GM18511 (cell line): ENCODE measurements at regions not wholly inside any gene's neighbourhood (a gene's known extent, or its start where the extent isn't known, plus 50 kb on each side); places are given as distances from the start of the nearest gene placed in this dataset.
"Not testable (repeated sequence)": the region's sequence is repeated elsewhere in the genome, so short reads cannot be mapped to it uniquely, and the experiment has no call there.

ENCODE experiments used
- ATAC-seq: cut with Tn5 transposase; IDR thresholded peaks from one replicate; pipeline ENCODE4 v1.9.1; 2021; ENCODE audit warnings: mild to moderate bottlenecking, moderate library complexity; ENCODE audit not compliant: unreplicated experiment

GRCh38 chr7:23931633-23932032 is 221.6 kb downstream of the STK31 start:
- no peak for ATAC-seq

- no peak for ATAC-seq
Measured at GRCh38 chr7:23938215-23938614, 228.2 kb downstream of the STK31 start.

GRCh38 chr7:23938937-23939552 is 229.0 kb downstream of the STK31 start:
- peak; percentile 64 for ATAC-seq

- ATAC-seq, result not testable (repeated sequence)
Measured at GRCh38 chr7:23939747-23940146, 229.7 kb downstream of the STK31 start.

DNA sequence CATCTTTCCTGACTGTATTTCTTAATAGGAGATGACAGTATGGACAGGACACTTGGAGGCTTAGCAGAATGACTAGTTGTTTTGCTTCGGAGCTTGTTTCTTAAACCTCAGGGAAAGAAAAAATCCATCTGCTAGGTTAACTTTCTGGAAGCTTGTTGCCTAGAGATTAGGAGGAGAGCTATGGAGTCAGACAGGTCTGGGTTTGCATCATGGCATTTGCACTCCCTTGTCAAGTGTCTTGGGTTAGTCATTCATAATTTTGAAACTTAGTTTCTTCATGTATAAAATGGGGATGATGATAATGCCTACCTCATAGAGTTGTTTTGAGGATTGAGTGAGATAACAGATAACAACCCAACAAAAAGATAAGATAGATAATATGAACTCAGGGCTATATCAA is 231.5 kb downstream of the STK31 start:
- no peak for ATAC-seq

DNA sequence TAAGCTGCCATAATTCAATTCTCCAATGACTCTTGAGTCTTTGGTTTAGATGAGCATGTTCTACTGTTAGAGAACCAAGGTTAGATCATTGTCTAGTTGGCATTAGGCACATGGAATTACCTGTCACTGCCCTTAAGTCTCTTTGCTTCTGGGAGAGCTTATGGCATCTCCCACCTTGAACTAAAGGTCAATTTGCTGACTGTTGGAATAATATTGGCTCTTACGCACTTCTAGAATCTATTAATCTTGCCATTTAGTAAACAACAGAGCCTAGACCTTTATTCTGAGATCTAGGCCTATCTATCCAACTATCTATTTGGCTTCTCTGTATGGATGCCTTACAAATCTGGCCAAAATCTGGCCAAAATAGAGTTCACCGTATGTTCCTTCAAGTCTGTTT is 232.0 kb downstream of the STK31 start:
- no peak for ATAC-seq

DNA sequence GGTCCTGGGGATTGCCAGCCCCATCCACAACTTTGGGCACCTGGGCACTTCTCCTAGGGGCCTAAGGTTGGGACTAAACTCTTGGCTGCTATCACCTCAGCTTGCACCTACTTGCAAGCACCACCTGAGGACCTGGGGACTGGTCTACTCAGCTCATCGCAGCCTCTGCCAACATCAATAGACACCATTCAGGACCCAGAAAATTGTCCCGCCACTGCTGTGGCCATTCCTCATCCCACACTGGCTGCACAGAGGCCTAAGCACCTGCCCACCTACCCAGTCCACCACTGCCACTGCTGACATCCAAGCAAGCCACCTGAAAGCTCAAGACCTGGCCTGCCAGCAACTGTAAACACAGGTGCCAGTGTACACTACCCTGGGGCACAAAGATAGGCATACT is 234.1 kb downstream of the STK31 start:
- no peak for ATAC-seq

GRCh38 chr7:23945472-23945871 is 235.5 kb downstream of the STK31 start:
- no peak for ATAC-seq

GRCh38 chr7:23955145-23955544 is 245.1 kb downstream of the STK31 start:
- no peak for ATAC-seq

DNA sequence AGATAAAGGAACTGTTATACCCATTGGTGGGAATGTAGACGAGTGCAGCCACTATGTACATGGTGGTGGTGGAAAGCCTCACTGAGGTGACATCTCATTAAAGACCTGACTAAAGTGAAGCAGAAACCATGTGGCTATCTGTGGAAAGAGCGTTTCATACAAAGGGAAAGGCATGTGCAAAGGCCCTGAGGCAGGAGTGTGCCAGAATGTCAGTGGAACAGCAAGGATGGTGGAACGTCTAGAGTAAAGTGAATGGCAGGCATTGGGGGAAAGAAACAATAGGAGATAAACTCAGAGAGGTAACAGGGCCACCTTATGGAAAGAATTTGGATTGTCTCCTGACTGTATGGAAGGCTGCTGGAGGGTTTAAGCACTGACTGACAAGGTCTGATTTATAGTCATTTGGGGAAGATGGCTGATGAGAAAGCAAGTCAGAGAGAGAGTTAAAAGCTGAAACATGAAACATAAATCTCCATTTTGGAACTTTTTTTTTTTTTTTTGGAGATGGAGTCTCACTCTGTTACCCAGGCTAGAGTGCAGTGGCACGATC is 245.7 kb downstream of the STK31 start:
- ATAC-seq, result no peak

GRCh38 chr7:23956772-23957576 is 247.0 kb downstream of the STK31 start:
- no peak for ATAC-seq

DNA sequence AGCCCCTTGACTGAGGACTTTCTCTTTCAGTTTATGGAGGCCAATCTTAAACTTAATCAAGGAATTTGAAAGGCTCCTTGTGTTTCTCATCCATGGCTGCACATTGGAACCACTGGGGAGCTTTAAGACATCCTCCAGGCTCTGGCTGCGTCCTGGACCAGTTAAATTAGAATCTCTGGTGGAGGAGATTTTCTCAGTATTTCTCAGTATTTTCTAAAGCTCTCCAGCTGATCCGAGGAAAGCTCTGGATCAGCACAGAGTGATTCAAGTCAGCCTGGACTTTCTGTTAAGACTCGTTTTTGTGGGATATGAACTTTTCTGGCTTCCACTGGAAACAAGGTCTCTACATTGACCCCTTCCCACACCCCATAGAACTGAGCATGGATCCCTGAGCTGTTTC is 249.8 kb downstream of the STK31 start:
- ATAC-seq, result no peak

GRCh38 chr7:23960361-23960760 is 250.3 kb downstream of the STK31 start:
- no peak for ATAC-seq

GRCh38 chr7:23963461-23964165 is 253.6 kb downstream of the STK31 start:
- no peak for ATAC-seq

GRCh38 chr7:23964715-23965114 is 254.7 kb downstream of the STK31 start:
- ATAC-seq, result no peak

DNA sequence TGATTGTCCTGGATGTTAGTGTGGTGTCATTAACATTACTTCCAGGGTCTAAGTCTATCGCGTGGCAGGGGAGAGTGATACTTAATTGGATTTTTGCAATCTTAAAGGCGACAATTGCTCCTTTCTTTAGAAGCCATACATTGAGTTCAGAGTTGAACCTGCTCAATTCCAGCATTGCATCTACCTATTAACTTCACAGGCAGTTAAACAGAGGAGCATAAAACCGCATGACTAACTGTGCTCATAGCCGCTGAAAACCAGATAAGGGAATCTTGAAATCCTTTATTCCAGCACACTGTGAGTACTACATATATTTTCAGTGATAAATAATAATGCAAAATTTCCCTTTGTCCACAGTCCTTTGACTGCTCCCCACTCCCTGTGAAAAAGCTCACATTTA is 255.3 kb downstream of the STK31 start:
- no peak for ATAC-seq

DNA sequence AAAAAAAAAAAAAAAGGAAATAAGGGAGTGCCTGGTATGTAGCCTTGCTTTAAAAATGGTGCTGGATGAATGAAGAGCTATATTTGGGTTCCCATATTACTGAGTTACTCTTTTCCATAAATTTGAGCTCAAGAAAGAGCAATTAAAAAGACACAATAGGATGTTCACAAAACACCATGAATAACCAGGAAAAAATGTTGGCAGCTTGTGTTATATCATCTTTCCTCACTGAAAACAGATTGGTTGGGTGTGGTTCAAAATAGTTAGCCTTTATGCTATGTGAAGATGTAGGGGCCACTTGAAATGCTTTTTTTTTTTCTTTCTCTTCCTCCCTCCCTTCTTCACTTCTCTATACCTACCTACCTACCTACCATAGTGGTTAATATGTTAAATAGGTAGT is 256.9 kb downstream of the STK31 start:
- ATAC-seq, result no peak

DNA sequence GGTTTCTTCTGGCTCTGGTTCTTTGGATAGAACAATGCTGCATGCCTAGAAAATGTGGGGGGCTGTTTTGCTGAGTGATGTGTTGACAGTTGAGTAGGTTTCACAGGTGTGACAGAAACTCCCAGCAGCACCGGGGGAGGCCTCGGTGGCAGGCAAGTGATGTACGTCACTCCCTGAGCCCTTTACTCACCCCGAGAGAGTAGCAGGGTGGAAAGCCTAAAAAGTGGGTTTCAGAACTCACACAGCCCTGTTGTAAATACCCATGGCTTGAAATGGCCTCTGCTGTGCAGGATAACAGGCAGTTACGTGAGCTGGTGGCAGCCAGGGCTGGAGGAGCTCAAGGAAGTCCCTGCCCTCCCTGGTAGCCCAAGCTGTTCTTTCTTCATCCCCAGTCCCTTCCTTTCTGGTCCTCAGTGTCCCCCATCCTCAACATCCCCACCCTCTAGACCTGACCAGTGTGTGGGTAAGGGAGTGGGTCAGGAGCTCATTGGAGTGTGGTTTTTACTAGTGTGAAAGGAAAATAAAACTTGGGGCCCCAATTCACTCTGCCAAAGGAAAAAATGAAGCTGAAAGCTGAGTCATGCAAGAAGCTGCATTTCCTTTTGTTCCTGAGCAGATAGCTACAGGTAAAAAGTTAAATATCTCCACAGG is 258.1 kb downstream of the STK31 start:
- no peak for ATAC-seq

GRCh38 chr7:23968791-23969190 is 258.8 kb downstream of the STK31 start:
- ATAC-seq, result no peak

GRCh38 chr7:23969443-23969842 is 259.4 kb downstream of the STK31 start:
- ATAC-seq, result no peak

DNA sequence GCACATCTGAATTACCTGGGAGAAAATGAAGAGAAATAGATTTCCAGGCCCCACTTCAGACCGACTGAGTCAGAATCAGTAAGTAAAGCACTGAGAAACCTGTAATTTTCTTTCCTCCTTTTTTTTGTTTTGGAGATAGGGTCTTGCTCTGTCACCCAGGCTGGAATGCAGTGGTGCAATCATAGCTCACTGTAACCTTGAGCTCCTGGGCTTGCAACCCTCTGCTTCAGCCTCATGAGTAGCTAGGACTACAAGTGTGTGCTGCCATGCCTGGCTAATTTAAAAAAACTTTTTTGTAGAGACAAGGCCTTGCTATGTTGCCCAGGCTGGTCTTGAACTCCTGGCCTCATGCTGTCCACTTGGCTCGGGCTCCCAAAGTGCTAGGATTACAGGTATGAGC is 260.2 kb downstream of the STK31 start:
- no peak for ATAC-seq
